ENCODE measurements at regions not wholly inside any gene's neighbourhood (a gene's known extent, or its start where the extent isn't known, plus 50 kb on each side); places are given as distances from the start of the nearest gene placed in this dataset.

GRCh38 chr17:77349976-77350830 lies 209.4 kb downstream of the SEC14L1 start:
- 71% methylated on average over 12 of the region's 12 CpGs for WGBS
- Histone ChIP-seq H3K9ac (ENCODE audit: low read depth in 1 of 2, low read length in 2 of 2) (no peak overlapping the region), H3K36me3 (ENCODE audit: control insufficient read depth in 4 of 4, insufficient read depth in 3 of 4, low read depth in 1 of 4, low read length in 3 of 4) (no peaks in the 10 kb centered on the region), H3K4me1 (ENCODE audit: control insufficient read depth in 4 of 4, insufficient read depth in 4 of 4, low read length in 3 of 4) (peaks cover 9 to 37% (median 30%) of the 10 kb centered on the region in 4 donors), H3K27me3 (ENCODE audit: control insufficient read depth in 4 of 4, insufficient read depth in 4 of 4, low read length in 3 of 4) (no peaks in the 10 kb centered on the region), H3K27ac (ENCODE audit: low read depth in 1 of 2, low read length in 2 of 2) (no peak overlapping the region), H3K4me3 (ENCODE audit: low read depth in 1 of 3, low read length in 3 of 3) (no peak overlapping the region), H3K9me3 (ENCODE audit: control insufficient read depth in 4 of 4, low read length in 3 of 4) (no peaks in the 10 kb centered on the region)
- no peak for TF ChIP-seq JUND (IDR thresholded peaks at IDR 0.05)
- peak; percentile 19 for TF ChIP-seq NR2F2 (IDR thresholded peaks at IDR 0.05)
- TF ChIP-seq HNF4G (IDR thresholded peaks at IDR 0.05), result no peak
- TF ChIP-seq MAX (IDR thresholded peaks at IDR 0.05), result no peak
- no peak for TF ChIP-seq CTCF (IDR thresholded peaks at IDR 0.05; ENCODE audit: low read depth, low read length, missing input control)
- DNase-seq (ENCODE audit: low spot score), result no peak

GRCh38 chr17:77352441-77352840 lies 211.7 kb downstream of the SEC14L1 start:
- 93% methylated on average over 10 of the region's 10 CpGs for WGBS
- TF ChIP-seq FOXA1 (IDR thresholded peaks at IDR 0.05) (no peak), TAF1 (conservative IDR thresholded peaks at IDR 0.05) (no peak), ATF3 (IDR thresholded peaks at IDR 0.05) (no peak), GABPA (IDR thresholded peaks at IDR 0.05 in 1 of 2, conservative IDR thresholded peaks at IDR 0.05 in 1 of 2) (no peak), SP1 (IDR thresholded peaks at IDR 0.05) (no peak), ZBTB33 (IDR thresholded peaks at IDR 0.05) (no peak), HNF4A (conservative IDR thresholded peaks at IDR 0.05) (no peak), JUND (IDR thresholded peaks at IDR 0.05) (no peak), NR2F2 (IDR thresholded peaks at IDR 0.05) (no peak), RXRA (IDR thresholded peaks at IDR 0.05) (no peak), MAX (IDR thresholded peaks at IDR 0.05) (no peak), CTCF (IDR thresholded peaks at IDR 0.05; ENCODE audit: low read depth, low read length, missing input control) (no peak)
- no peak overlapping the region for H3K4me3 ChIP-seq (ENCODE audit: low read depth in 1 of 3, low read length in 3 of 3)
- no peaks in the 10 kb centered on the region for H3K36me3 ChIP-seq (ENCODE audit: control insufficient read depth in 4 of 4, insufficient read depth in 3 of 4, low read depth in 1 of 4, low read length in 3 of 4)
- no peak overlapping the region for H3K9ac ChIP-seq (ENCODE audit: low read depth in 1 of 2, low read length in 2 of 2)
- no peaks in the 10 kb centered on the region for H3K27me3 ChIP-seq (ENCODE audit: control insufficient read depth in 4 of 4, insufficient read depth in 4 of 4, low read length in 3 of 4)
- no peaks in the 10 kb centered on the region for H3K9me3 ChIP-seq (ENCODE audit: control insufficient read depth in 4 of 4, low read length in 3 of 4)
- no peak for DNase-seq (ENCODE audit: low spot score)
- no peak overlapping the region for H3K27ac ChIP-seq (ENCODE audit: low read depth in 1 of 2, low read length in 2 of 2)
- H3K4me1 ChIP-seq (ENCODE audit: control insufficient read depth in 4 of 4, insufficient read depth in 4 of 4, low read length in 3 of 4), result peaks cover 10 to 49% (median 36%) of the 10 kb centered on the region in 4 donors

All from liver (tissue), 8 donors.